HG03196 (cell line): ENCODE measurements at regions not wholly inside any gene's neighbourhood (a gene's known extent, or its start where the extent isn't known, plus 50 kb on each side); places are given as distances from the start of the nearest gene placed in this dataset.

Source experiments
- ATAC-seq: cut with Tn5 transposase; IDR thresholded peaks from one replicate; pipeline ENCODE4 v1.9.1; 2021; ENCODE audit not compliant: unreplicated experiment

GRCh38 chr12:24424376-24424775 is 474.9 kb upstream of the SOX5 start:
- ATAC-seq, result no peak

- no peak for ATAC-seq
Measured at GRCh38 chr12:24423611-24424010, 474.1 kb upstream of the SOX5 start.

GRCh38 chr12:24421759-24422158 is 472.3 kb upstream of the SOX5 start:
- no peak for ATAC-seq

DNA sequence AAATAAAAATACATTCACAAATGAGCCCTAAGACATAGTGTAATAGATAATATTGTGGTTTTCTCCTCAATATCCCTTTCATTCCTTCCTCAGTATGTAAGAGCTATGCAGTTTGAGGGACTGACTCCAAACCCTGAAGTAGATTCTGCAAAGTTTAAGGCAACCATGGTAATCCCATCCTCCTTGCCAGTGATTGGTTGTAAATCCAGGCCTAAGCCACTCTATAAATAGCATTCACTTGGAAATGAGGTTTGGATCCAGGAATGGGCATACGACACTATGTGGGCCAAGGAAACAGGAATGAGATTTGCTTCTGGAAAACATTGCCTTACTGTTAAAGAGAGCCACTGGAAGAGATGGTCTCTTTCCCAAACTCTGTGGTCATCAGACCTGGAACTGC is 468.7 kb upstream of the SOX5 start:
- no peak for ATAC-seq

DNA sequence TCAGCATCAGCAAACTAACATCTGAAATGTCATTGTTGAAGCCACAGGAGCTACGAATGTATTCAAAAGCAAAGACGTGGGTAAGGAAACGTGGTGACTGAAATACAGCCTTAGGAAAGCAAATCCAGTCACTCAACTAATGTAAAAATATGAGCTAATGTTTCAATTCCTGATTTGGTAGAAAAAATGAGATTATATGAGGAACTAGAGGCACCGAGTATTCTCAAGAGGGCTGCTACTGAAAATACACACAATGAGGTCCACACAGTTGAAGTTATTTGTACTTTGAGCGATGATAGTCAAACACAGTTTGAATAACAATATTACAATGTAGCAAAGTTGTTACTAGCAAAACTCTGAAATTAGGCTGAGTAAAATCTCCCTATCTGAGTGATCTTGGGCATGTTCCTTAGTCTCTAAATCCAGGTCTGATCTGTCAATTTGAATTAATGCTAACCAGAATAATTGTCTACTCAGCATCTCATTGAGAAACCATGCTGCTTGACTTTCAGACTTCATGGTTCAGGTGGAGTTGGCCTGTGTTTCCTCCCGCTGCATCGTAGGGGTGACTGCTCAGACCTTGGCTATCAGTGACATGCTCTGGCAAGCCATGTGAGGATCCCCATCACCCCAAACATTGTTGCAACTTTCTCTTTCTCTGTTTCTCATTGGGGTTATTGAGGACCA is 467.1 kb upstream of the SOX5 start:
- no peak for ATAC-seq

DNA sequence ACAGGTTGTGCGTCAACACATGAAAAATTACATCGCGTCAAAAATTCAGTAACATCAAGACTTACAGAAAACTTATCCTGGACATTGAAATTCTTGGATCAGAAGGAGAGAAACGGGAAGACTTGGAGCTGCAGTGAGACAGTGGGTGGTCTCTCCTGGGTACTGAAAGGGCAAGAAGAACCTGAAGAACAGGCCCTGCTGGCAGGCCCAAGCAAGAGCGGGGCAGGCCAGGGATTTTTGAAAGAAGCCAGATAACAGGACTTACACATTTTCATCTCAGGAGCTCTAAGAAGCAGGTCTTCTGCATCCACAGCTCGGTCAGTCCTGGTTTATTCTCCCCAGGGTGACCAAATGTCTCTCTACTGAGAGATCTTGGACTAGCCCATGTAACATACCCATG is 466.5 kb upstream of the SOX5 start:
- no peak for ATAC-seq

DNA sequence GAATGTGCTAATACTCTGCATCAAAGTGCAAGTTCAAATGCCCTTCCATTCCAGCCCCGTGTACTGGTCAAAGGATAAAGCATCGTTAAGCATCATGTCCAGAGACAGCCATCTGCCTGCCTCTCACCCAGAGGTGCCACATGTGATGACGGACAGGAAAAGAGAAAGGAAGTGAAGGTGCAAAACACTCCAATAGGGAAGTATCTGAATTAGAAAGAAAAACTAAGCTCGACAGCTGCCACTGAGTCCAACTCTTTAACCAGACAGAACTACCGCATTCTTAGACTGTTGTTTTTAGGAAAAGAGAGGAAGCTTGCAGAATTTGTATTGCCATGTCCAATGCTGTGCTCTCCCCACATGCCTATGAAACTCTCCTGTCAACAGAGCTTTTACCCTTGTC is 465.0 kb upstream of the SOX5 start:
- ATAC-seq, result no peak

DNA sequence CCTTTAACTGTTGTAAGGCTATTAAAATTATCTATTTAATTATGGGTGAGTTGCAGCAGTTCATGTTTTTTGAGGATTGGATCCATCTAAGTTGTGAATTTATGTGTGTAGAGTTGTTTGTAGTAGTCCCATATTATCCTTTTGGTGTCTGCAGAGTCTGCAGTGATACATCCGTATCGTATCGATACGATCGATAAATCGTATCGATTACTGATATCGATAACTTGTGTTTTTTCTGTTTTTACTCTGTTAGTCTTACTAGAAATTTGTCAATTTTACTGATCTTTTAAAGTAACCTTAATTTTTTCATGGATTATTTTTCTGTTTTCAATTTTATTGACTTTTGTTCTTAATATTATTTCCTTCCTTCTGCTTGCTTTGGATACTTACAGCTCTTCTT is 462.5 kb upstream of the SOX5 start:
- ATAC-seq, result no peak

- no peak for ATAC-seq
Measured at GRCh38 chr12:24409868-24410267, 460.4 kb upstream of the SOX5 start.

DNA sequence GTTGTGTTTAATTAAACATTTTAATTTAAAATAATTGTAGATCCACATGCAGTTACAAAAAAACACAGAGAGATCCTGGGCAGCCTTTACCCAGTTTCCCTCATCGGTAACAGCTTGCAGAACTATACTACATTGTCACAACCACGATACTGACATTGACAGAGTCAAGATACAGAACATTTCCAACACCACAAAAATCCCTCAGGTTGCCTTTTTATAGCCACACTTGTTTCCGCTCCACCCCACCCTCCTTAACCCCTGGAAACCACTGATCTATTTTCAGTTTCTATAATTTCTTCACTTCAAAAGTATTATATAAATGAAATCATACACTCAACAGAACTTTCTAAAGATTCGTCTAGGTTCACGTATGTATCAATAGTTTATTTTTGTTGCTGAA is 458.8 kb upstream of the SOX5 start:
- no peak for ATAC-seq

DNA sequence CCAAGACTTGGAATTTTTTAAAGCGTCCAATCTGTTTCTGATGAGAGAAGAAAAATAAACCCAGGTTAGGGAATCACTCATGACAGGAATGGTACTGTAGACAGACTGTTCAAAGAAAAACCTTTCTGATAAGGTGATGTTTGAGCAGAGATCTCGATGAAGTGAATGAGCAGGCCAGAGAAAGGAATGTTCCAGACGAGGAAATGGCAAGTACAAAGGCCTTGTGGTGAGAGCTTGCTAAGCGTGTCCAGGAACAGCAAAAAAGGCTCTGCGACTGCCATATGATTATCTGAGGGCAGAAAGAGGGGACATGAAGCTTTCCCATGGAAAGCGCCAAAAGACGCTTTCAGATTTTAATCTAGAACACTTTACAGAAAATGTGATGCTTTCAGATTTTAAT is 458.4 kb upstream of the SOX5 start:
- ATAC-seq, result no peak

GRCh38 chr12:24404086-24404815 is 454.8 kb upstream of the SOX5 start:
- no peak for ATAC-seq

GRCh38 chr12:24400533-24400932 is 451.1 kb upstream of the SOX5 start:
- ATAC-seq, result no peak

DNA sequence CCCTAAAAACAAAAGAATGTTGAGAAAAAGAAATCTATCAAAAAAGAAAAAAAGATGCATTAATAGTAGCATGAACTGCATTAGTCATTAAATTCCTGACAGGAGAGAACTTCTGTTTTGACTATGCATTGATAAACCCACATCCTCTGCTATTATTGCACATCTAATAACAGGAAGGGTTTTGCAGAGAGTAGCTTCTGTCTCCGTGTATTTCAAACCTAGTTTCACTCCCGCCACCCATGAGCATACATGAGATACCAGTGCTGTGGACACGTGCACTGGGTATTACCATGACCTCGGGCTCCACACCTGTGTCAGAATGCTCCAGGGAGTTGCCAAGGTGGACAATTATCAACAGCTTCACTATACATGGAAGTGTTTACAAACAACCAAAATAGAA is 449.1 kb upstream of the SOX5 start:
- no peak for ATAC-seq

- no peak for ATAC-seq
Measured at GRCh38 chr12:24396224-24396623, 446.8 kb upstream of the SOX5 start.

DNA sequence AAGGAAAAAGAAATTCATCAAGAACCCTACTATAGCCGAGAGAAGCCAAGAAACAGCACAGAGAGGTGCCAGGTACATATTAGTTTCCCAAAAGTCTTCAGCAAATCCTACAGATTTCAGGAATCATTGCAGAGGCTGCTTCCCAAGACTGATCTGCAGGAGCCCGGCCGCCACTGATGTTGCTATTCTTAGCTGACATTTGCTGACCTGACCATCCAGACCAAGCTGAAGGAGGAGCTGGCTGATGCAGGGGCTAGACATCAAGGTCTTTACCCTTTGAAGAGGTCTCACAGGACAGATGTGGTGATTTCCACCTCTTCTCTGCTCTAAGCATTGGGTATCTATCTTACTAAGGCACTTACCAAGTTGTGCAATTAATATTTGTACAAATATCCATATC is 444.8 kb upstream of the SOX5 start:
- ATAC-seq, result no peak

DNA sequence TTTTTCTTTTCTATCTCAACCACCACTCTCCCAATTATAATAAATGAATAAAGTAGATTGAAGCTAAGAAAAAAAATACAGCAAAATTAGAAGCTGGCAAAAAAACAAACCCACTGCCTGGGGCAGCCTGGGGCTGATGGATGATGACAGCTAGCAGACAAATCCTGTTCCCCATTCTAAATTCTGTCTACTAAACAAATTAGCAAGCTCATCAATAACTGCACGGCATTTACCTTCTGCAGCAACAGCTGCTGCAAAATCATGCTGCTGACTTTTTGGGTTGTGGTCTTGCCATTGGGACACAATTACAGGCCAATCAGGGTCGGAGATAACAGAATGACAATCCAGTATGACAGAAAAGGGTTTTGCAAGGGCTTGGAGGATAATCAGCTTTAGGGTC is 443.6 kb upstream of the SOX5 start:
- no peak for ATAC-seq

- ATAC-seq, result no peak
Measured at GRCh38 chr12:24389394-24389793, 439.9 kb upstream of the SOX5 start.

- ATAC-seq, result no peak
Measured at GRCh38 chr12:24387381-24387780, 437.9 kb upstream of the SOX5 start.

DNA sequence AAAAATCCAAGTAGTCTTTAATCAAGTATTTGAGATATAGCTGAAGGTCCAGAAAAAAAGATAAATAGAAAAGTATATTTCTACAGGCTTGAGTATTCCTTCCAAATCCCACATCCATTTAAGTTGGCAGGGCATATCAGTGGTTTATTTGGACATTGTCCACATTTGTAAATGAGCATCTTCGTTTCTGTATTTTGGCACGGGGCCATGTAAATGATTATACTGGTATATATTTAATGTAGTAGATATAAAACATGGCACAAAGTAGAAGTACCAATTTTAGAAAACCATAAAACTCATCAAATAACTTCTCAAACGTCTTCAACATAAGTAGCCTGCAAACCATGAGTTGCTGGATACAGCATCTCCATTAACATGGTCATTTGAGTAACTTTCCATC is 437.4 kb upstream of the SOX5 start:
- ATAC-seq, result no peak

- no peak for ATAC-seq
Measured at GRCh38 chr12:24381790-24382189, 432.3 kb upstream of the SOX5 start.

DNA sequence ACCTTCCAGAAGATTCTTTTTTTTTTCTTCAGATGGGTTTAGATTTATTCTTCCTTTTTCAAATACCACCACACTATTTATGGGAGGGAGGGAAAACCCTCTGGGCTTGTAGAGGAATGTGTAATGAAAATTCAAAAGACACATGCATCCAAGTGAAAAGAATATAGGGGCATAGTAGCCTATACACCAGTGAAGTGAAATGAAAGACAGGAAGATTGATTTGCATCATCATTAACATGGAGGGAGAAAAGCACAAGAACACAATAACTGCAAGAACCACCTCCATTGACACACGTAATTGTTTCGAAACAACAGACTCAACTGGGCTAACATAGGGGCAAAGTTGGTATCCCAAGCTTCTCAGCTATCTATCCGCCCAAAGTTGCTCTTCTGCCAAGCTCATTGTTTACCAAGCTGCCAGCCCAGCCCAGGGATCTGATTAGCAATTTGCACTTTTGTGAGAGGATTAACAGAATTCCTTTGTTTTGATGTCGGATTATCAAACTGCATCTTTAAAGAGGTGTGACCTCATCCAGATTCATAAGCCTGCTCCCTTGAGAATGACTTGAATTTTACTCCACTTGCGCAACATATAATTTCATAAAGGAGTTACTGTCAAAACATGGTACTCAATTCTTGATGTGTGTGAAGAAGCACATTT is 430.5 kb upstream of the SOX5 start:
- ATAC-seq, result no peak
